Epithelial cell of esophagus (primary cell): ENCODE measurements at regions not wholly inside any gene's neighbourhood (a gene's known extent, or its start where the extent isn't known, plus 50 kb on each side); places are given as distances from the start of the nearest gene placed in this dataset.
A peak's percentile ranks its signal among the peaks of the same experiment; 100 is the strongest.

Experiments used
- DNase-seq: peaks from one replicate; pipeline ENCODE4 v3.0.0; 2010; ENCODE audit warnings: low read depth
- H3K4me3 ChIP-seq: 2 replicates; pipeline ENCODE4 v1.5.1; 2011; ENCODE audit warnings: mild to moderate bottlenecking, low read length, control low read depth
- CTCF ChIP-seq: IDR thresholded peaks from 2 replicates; pipeline ENCODE4 v1.5.1; 2011; ENCODE audit warnings: low read depth, mild to moderate bottlenecking, low read length, control low read depth, inconsistent platforms; ENCODE audit not compliant: insufficient read depth; ENCODE audit errors: missing control alignments

GRCh38 chr10:10872035-10872673, 145.5 kb upstream of the CELF2 start:
- no peak for TF ChIP-seq CTCF
- no peak overlapping the region for H3K4me3 ChIP-seq
- DNase-seq, result peak; percentile 63

- no peak overlapping the region for H3K4me3 ChIP-seq
- DNase-seq, result no peak
- no peak for TF ChIP-seq CTCF
These were observed 144.9 kb upstream of the CELF2 start for GRCh38 chr10:10872764-10873163.

GRCh38 chr10:10873289-10873688, 144.4 kb upstream of the CELF2 start:
- TF ChIP-seq CTCF, result no peak
- H3K4me3 ChIP-seq, result no peak overlapping the region
- DNase-seq, result no peak

GRCh38 chr10:10873915-10874314, 143.8 kb upstream of the CELF2 start:
- TF ChIP-seq CTCF, result no peak
- no peak overlapping the region for H3K4me3 ChIP-seq
- no peak for DNase-seq

- DNase-seq, result no peak
- no peak for TF ChIP-seq CTCF
- no peak overlapping the region for H3K4me3 ChIP-seq
These were observed 138.7 kb upstream of the CELF2 start for GRCh38 chr10:10878963-10879362.

GRCh38 chr10:10881117-10881813, 136.4 kb upstream of the CELF2 start:
- TF ChIP-seq CTCF, result no peak
- no peak overlapping the region for H3K4me3 ChIP-seq
- DNase-seq, result no peak

GRCh38 chr10:10883737-10884136, 133.9 kb upstream of the CELF2 start:
- DNase-seq, result no peak
- no peak overlapping the region for H3K4me3 ChIP-seq
- no peak for TF ChIP-seq CTCF
